Erythroblast (primary cell): ENCODE measurements at regions not wholly inside any gene's neighbourhood (a gene's known extent, or its start where the extent isn't known, plus 50 kb on each side); places are given as distances from the start of the nearest gene placed in this dataset.
A peak's percentile ranks its signal among the peaks of the same experiment; 100 is the strongest.

Experiments used
- DNase-seq, 2 experiments: peaks; one replicate each; lab custom pipeline; 2025; lab: John Stamatoyannopoulos, UW
- GATA1 ChIP-seq: IDR thresholded peaks from 2 replicates; pipeline ENCODE4 v1.6.1; 2011; ENCODE audit warnings: low read depth, mild to moderate bottlenecking, control low read depth, low read length, moderate library complexity
- POLR2A ChIP-seq: IDR thresholded peaks from 2 replicates; pipeline ENCODE4 v1.6.1; 2011; ENCODE audit warnings: mild to moderate bottlenecking, low read length

GRCh38 chr2:30354621-30355020, 92.4 kb upstream of the LCLAT1 start:
- DNase-seq = peak; percentile 10 to 28
- TF ChIP-seq POLR2A (no peak), GATA1 (no peak)

GRCh38 chr2:30355306-30355705, 91.7 kb upstream of the LCLAT1 start:
- TF ChIP-seq GATA1 (no peak), POLR2A (no peak)
- peak in 1 of 2 experiments; percentile 13 for DNase-seq

GRCh38 chr2:30356071-30356470, 91.0 kb upstream of the LCLAT1 start:
- no peak for DNase-seq
- TF ChIP-seq POLR2A (no peak), GATA1 (no peak)

DNA sequence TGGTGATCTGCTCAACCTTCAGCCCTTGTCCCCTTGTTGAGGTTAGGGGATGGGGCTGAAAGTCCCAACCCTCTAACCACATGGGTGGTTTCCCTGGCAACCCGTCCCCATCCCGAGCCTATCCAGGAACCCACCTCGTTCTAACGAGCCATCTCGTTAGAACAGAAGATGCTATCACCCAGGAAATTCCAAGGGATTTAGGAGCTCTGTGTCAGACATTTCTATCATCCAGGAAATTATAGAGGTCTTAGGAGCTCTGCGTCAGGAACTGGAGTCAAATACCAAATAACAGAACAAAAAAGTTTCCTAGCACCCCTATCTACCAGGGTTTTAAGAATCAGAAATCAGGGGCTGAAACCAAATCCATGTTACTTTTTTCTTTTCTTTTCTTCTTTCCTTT, 90.3 kb upstream of the LCLAT1 start:
- no peak for DNase-seq
- no peak for TF ChIP-seq POLR2A

DNA sequence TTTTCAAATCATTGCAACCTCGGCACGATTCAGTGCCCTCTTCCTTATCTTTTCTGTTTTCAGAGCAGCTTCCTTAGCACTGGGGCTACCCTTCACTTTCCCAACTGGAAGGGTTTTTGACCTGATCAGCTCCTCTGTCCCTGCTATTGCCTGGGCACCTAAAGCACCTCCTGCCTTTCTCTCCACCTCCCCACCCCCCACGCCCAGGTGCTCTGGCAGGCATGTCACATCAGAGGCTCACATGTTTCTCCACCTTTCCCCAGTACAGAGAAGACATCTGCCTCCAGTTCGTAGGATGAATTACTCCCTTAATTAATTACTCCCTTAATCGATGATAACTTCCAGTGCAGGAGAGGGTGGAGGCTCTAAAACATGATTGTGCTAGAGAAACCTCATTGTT, 88.7 kb upstream of the LCLAT1 start:
- no peak for TF ChIP-seq GATA1
- no peak for TF ChIP-seq POLR2A
- no peak for DNase-seq

- DNase-seq = no peak
- TF ChIP-seq POLR2A (no peak), GATA1 (no peak)
Observed at GRCh38 chr2:30358842-30359241, 88.2 kb upstream of the LCLAT1 start.

GRCh38 chr2:30359644-30360167, 87.3 kb upstream of the LCLAT1 start:
- DNase-seq = peak; percentile 54 to 59
- TF ChIP-seq GATA1 = no peak
- no peak for TF ChIP-seq POLR2A

GRCh38 chr2:30361751-30362394, 85.2 kb upstream of the LCLAT1 start:
- TF ChIP-seq GATA1 (no peak), POLR2A (no peak)
- no peak for DNase-seq

GRCh38 chr2:30362468-30363081, 84.5 kb upstream of the LCLAT1 start:
- DNase-seq = no peak

DNA sequence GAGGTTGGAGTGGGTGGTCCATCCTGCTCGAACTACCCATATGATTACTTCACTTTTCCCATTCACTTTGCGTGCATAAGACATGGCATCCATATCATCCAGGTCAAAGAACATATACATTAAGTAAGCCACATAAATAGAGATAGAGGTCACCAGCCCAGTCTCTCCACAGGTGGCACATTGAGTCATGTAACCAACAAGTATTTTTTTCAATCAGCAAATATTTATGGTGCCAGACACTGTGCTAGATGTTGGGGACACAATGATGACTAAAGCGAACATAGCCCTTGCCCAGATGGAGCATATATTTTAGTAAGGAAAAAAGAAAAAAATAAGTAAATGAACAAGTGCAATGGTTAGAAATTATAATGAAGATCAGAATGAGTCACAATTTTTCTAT, 83.6 kb upstream of the LCLAT1 start:
- no peak for TF ChIP-seq POLR2A
- TF ChIP-seq GATA1 = no peak
- DNase-seq = no peak

More at GRCh38 chr2:30362468-30363081, 84.5 kb upstream of the LCLAT1 start:
- no peak for TF ChIP-seq POLR2A
- no peak for TF ChIP-seq GATA1

DNA sequence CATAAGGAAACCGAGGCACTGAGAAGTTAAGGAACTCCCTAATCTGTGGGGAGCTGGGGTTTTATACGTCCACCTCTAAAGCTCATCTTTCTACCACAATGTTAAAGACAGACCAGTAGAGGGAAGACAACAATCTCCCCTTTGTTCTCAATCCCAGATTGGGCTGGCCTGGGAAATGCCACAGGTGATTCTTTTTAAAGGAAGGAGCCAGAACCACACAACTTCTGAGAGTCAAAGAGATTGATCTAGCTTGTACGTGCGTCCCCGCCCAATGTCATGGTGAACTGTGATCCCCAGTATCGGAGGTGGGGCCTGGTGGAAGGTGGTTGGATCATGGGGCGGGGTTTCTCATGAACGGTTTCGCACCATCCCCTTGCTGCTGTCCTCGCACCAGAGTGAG, 81.8 kb upstream of the LCLAT1 start:
- TF ChIP-seq GATA1 (no peak), POLR2A (no peak)
- DNase-seq = no peak

DNA sequence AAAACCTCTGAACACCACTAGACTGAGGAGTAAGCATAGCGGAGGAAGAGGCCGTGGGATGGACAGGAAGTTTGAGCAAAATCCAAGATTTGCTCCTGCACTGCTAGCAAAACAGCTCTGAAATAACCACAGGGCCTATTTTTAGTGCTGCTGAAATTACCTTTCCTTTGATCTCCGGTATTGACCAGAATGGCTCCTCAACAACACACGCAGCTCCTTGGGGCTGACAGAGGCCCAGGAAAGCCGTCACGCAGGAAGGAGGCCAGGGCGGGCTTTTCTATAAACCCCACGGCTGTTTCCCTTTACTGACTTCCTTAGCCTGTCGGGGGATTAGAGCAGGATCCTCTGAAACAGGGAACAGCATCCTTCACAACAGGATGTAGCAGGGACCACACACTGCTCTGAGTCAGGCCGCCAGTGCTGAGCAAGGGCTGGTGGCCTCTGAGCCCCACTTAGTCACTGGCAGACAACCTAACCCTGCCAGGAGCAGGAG, 80.8 kb upstream of the LCLAT1 start:
- DNase-seq = no peak
- no peak for TF ChIP-seq POLR2A

DNA sequence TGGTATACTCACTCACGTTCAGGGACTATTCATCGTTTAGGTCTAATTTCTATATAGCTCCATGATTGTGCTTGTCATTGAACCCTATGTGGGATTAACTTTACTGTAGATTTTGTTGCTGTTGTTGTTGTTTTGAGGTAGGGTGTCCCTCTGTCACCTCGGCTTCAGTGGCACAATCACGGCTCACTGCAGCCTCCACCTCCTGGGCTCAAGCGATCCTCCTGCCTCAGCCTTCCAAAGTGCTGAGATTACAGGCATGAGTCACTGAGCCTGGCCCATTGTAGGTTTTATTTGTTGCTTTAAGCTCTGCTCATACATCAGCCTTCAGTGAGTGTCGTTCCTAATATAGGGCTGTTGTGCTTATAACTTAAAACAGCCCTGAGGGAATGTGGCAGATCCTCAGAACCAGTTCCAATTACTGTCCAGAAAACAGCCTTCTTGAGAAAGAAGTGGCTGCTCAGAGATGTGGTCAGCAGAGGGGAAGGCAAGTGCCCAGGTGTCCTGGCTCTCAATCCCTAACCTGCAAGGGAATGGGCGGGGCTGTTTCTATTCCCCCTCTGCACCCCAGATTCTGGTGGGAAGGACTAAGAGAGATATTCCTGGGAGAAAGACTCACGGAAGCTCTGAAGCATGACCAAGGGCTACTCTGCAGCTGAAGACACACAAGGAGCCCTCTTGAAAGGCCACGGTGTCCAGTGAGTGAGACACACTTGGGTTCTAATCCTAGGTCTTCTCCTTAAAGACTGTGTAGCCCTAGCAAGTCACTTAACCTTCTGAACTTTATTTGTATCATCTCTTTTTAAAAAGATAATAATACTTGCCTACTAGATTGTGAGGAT, 79.6 kb upstream of the LCLAT1 start:
- no peak for DNase-seq
- TF ChIP-seq POLR2A (no peak), GATA1 (no peak)

DNA sequence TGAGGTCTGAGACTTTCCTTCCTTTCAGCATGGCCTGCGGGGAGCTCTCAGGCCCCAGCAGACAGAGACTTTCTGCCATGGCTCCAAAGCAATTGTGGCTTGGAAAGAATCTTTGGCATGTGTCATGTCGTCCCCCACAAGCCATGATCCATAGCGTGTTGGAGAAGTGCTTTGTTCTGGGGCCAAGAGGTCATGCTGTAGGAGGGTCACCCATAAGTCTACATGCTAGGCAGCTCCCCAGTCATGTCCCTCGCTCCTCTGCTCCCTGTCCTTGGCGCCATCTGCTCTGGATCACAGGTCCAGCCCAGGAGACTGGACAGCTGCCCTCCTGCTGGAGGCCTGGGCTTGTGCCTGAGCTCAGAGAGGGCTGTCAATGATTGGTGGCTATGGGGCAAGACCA, 78.8 kb upstream of the LCLAT1 start:
- DNase-seq = no peak
- no peak for TF ChIP-seq GATA1
